GM12878 (cell line): ENCODE measurements at regions not wholly inside any gene's neighbourhood (a gene's known extent, or its start where the extent isn't known, plus 50 kb on each side); places are given as distances from the start of the nearest gene placed in this dataset.

Experiments
- CHD2 ChIP-seq: IDR thresholded peaks from 2 replicates; pipeline ENCODE4 v1.6.1; 2011; ENCODE audit warnings: low read depth, low read length, improper control_type of control experiment, borderline replicate concordance
- CUX1 ChIP-seq: IDR thresholded peaks from 2 replicates; pipeline ENCODE4 v1.6.1; 2012; ENCODE audit warnings: improper control_type of control experiment, low read depth, low read length; ENCODE audit not compliant: insufficient replicate concordance
- IRF5 ChIP-seq: fragments of 450-650 bp; IDR thresholded peaks from 2 replicates; pipeline ENCODE4 v1.6.1; 2017; ENCODE audit warnings: borderline replicate concordance
- MXI1 ChIP-seq: fragments of 150-350 bp; IDR thresholded peaks from 2 replicates; pipeline ENCODE4 v1.6.1; 2011; ENCODE audit warnings: low read depth, mild to moderate bottlenecking, inconsistent platforms, low read length, improper control_type of control experiment
- PAX5 ChIP-seq: IDR thresholded peaks from 2 replicates; pipeline ENCODE4 v1.6.1; 2011; ENCODE audit warnings: low read depth, low read length, borderline replicate concordance
- PRDM15 ChIP-seq: fragments of 450-650 bp; formaldehyde crosslinking; IDR thresholded peaks from 2 replicates; pipeline ENCODE4 v1.4.0; 2020; ENCODE audit warnings: mild to moderate bottlenecking, moderate library complexity
- RFX5 ChIP-seq: IDR thresholded peaks from 2 replicates; pipeline ENCODE4 v1.6.1; 2011; ENCODE audit warnings: low read depth, low read length, improper control_type of control experiment
- SIX5 ChIP-seq: IDR thresholded peaks from 2 replicates; pipeline ENCODE4 v1.6.1; 2011; ENCODE audit warnings: mild to moderate bottlenecking, low read depth, low read length, moderate library complexity; ENCODE audit not compliant: severe bottlenecking
- SMC3 ChIP-seq: IDR thresholded peaks from 2 replicates; pipeline ENCODE4 v1.6.1; 2011; ENCODE audit warnings: low read length, improper control_type of control experiment, borderline replicate concordance
- TARDBP ChIP-seq: IDR thresholded peaks from 2 replicates; pipeline ENCODE4 v1.6.1; 2016; ENCODE audit warnings: borderline replicate concordance
- ZNF622 ChIP-seq: fragments of 450-650 bp; IDR thresholded peaks from 2 replicates; pipeline ENCODE4 v1.6.1; 2017; ENCODE audit warnings: mild to moderate bottlenecking, inconsistent platforms

GRCh38 chr10:53724581-53724980 is 952.0 kb upstream of the MBL2 start (continued):
- TF ChIP-seq CUX1: no peak
- no peak for TF ChIP-seq MXI1
- no peak for TF ChIP-seq SMC3
- no peak for TF ChIP-seq PAX5
- TF ChIP-seq ZNF622: no peak
- no peak for TF ChIP-seq IRF5
- TF ChIP-seq RFX5: no peak
- no peak for TF ChIP-seq PRDM15 (CRISPR knock-in tag)
- no peak for TF ChIP-seq TARDBP
- TF ChIP-seq SIX5: no peak
- no peak for TF ChIP-seq CHD2
